Fibroblast of villous mesenchyme (primary cell): ENCODE measurements at regions not wholly inside any gene's neighbourhood (a gene's known extent, or its start where the extent isn't known, plus 50 kb on each side); places are given as distances from the start of the nearest gene placed in this dataset.

Experiments used
- DNase-seq: peaks from one replicate; pipeline ENCODE4 v3.0.0-alpha.2; 2010; ENCODE audit warnings: low read depth
- H3K4me3 ChIP-seq: 2 replicates; pipeline ENCODE4 v1.5.1; 2011; ENCODE audit warnings: low read depth, mild to moderate bottlenecking, low read length
- TF ChIP-seq, protein P1 (sequence below): IDR thresholded peaks from 2 replicates; pipeline ENCODE4 v1.5.1; 2012; ENCODE audit warnings: low read depth, mild to moderate bottlenecking, low read length; ENCODE audit not compliant: insufficient read depth

DNA sequence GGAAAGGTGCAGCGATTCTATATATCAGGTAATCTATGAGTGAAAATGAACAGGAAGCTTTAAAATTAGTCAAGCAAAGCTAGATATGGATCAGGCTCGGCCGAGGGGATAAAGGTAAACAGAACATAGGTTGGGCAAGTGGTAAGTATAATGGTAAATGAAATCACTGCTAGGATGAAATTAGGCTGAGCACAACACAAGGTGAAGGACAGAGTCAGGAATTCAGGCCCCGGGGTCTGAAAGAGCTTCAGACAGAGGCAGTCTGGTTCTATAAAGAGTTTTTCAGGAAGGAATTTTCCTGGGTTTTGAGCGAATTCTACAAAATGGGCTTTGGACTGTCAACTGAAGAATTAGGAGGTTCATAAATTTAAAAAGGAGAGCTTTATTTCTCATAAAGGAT is 513.2 kb upstream of the CDH2 start:
- TF ChIP-seq, protein P1, sequence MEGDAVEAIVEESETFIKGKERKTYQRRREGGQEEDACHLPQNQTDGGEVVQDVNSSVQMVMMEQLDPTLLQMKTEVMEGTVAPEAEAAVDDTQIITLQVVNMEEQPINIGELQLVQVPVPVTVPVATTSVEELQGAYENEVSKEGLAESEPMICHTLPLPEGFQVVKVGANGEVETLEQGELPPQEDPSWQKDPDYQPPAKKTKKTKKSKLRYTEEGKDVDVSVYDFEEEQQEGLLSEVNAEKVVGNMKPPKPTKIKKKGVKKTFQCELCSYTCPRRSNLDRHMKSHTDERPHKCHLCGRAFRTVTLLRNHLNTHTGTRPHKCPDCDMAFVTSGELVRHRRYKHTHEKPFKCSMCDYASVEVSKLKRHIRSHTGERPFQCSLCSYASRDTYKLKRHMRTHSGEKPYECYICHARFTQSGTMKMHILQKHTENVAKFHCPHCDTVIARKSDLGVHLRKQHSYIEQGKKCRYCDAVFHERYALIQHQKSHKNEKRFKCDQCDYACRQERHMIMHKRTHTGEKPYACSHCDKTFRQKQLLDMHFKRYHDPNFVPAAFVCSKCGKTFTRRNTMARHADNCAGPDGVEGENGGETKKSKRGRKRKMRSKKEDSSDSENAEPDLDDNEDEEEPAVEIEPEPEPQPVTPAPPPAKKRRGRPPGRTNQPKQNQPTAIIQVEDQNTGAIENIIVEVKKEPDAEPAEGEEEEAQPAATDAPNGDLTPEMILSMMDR: no peak
- H3K4me3 ChIP-seq: no peak overlapping the region
- DNase-seq: no peak

- TF ChIP-seq, protein P1: no peak
- DNase-seq: no peak
- no peak overlapping the region for H3K4me3 ChIP-seq
These were observed 512.7 kb upstream of the CDH2 start for GRCh38 chr18:28689588-28689987.

- TF ChIP-seq, protein P1: no peak
- H3K4me3 ChIP-seq: no peak overlapping the region
- no peak for DNase-seq
These were observed 507.9 kb upstream of the CDH2 start for GRCh38 chr18:28684746-28685355.

DNA sequence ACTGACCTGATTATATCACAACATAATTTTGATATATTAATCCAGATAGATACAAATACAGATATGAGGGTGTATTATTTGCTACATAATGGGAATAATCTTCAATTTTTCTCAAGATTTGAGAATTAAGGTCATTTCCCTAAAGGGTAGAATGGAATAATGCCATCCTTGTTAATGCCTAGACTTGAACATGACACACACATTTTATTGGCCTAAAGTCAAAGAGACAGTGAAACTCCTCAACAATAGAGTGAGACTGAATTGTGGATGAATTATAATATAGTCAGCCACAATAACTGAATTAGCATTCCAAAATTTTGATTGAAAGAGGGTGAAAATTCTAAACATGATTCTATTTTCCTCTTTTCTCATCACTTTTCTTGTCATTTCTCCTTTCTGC is 506.0 kb upstream of the CDH2 start:
- H3K4me3 ChIP-seq: no peak overlapping the region
- TF ChIP-seq, protein P1: no peak
- no peak for DNase-seq

- H3K4me3 ChIP-seq: no peak overlapping the region
- no peak for DNase-seq
- TF ChIP-seq, protein P1: no peak
These were observed 492.2 kb upstream of the CDH2 start for GRCh38 chr18:28669165-28669564.

GRCh38 chr18:28666216-28666615 is 489.3 kb upstream of the CDH2 start:
- DNase-seq: no peak
- TF ChIP-seq, protein P1: no peak
- no peak overlapping the region for H3K4me3 ChIP-seq

GRCh38 chr18:28657961-28658360 is 481.0 kb upstream of the CDH2 start:
- peak; percentile 18 for DNase-seq
- H3K4me3 ChIP-seq: no peak overlapping the region
- TF ChIP-seq, protein P1: no peak
